GM23338 (cell line): ENCODE measurements at regions not wholly inside any gene's neighbourhood (a gene's known extent, or its start where the extent isn't known, plus 50 kb on each side); places are given as distances from the start of the nearest gene placed in this dataset.

Source experiments
- ATAC-seq: fragments of 200-7000 bp; cut with Tn5 transposase; 3 replicates; pipeline ENCODE4 v1.9.1; 2020
- DNase-seq: peaks from one replicate; pipeline ENCODE4 v3.0.0-alpha.2; 2015; ENCODE audit warnings: low spot score
- H2AFZ ChIP-seq: fragments of 200-600 bp; sonication (generic); 2 replicates; pipeline ENCODE4 v1.8.0; 2016; ENCODE audit warnings: antibody characterized with exemption, mild to moderate bottlenecking, moderate library complexity
- H3F3A ChIP-seq: fragments of 200-600 bp; sonication (generic); replicated peaks from 2 replicates; pipeline ENCODE4 v1.8.0; 2017; ENCODE audit warnings: antibody characterized with exemption, mixed run types, low read depth
- H3K27ac ChIP-seq: fragments of 200-600 bp; sonication (generic); 2 replicates; pipeline ENCODE4 v1.6.1; 2016; ENCODE audit warnings: low read depth
- H3K27me3 ChIP-seq: fragments of 200-600 bp; sonication (generic); 2 replicates; pipeline ENCODE4 v1.8.0; 2016; ENCODE audit warnings: mild to moderate bottlenecking, mixed run types, moderate library complexity; ENCODE audit not compliant: insufficient read depth
- H3K36me3 ChIP-seq: fragments of 200-600 bp; sonication (generic); 2 replicates; pipeline ENCODE4 v1.8.0; 2016; ENCODE audit warnings: mild to moderate bottlenecking; ENCODE audit not compliant: insufficient read depth
- H3K4me1 ChIP-seq: fragments of 200-600 bp; sonication (generic); 2 replicates; pipeline ENCODE4 v1.8.0; 2016; ENCODE audit warnings: mild to moderate bottlenecking, moderate library complexity; ENCODE audit not compliant: insufficient read depth
- H3K4me2 ChIP-seq: fragments of 200-600 bp; sonication (generic); 2 replicates; pipeline ENCODE4 v1.7.1; 2017; ENCODE audit warnings: mixed run types
- H3K4me3 ChIP-seq: fragments of 200-600 bp; sonication (generic); 2 replicates; pipeline ENCODE4 v1.6.1; 2016; ENCODE audit warnings: mixed run types
- H3K79me2 ChIP-seq: fragments of 200-600 bp; sonication (generic); replicated peaks from 2 replicates; pipeline ENCODE4 v1.8.0; 2017; ENCODE audit warnings: mild to moderate bottlenecking; ENCODE audit not compliant: insufficient read depth
- H3K9me2 ChIP-seq: fragments of 200-600 bp; sonication (generic); 2 replicates; pipeline ENCODE4 v1.8.0; 2017; ENCODE audit not compliant: insufficient read depth
- H4K20me1 ChIP-seq: fragments of 200-600 bp; sonication (generic); replicated peaks from 2 replicates; pipeline ENCODE4 v1.8.0; 2017; ENCODE audit warnings: mild to moderate bottlenecking; ENCODE audit not compliant: insufficient read depth
- H3K27ac Mint-ChIP-seq: 2 replicates; pipeline ENCODE4 v1.8.0; 2020; ENCODE audit warnings: inconsistent platforms, mild to moderate bottlenecking, moderate library complexity, mixed read lengths
- H3K27me3 Mint-ChIP-seq: 3 replicates; pipeline ENCODE4 v1.8.0; 2022; ENCODE audit warnings: low read depth, mild to moderate bottlenecking, moderate library complexity, mixed read lengths, inconsistent platforms; ENCODE audit not compliant: insufficient read depth, poor library complexity
- H3K36me3 Mint-ChIP-seq: 3 replicates; pipeline ENCODE4 v1.8.0; 2021; ENCODE audit warnings: low read depth, mild to moderate bottlenecking, inconsistent platforms, moderate library complexity, mixed read lengths
- H3K4me1 Mint-ChIP-seq: 3 replicates; pipeline ENCODE4 v1.8.0; 2020; ENCODE audit warnings: mild to moderate bottlenecking, inconsistent platforms, mixed read lengths
- H3K4me3 Mint-ChIP-seq: 3 replicates; pipeline ENCODE4 v1.8.0; 2021; ENCODE audit warnings: moderate library complexity, mild to moderate bottlenecking, inconsistent platforms, mixed read lengths
- H3K9me3 Mint-ChIP-seq: 3 replicates; pipeline ENCODE4 v1.8.0; 2020; ENCODE audit warnings: moderate library complexity, mild to moderate bottlenecking, inconsistent platforms, mixed read lengths
- CREB1 ChIP-seq: fragments of 250-450 bp; sonication (Bioruptor Pico); IDR thresholded peaks from 2 replicates; pipeline ENCODE4 v1.5.0; 2020; ENCODE audit warnings: low read depth, mild to moderate bottlenecking, moderate library complexity
- CTCF ChIP-seq, 2 experiments: fragments of 200-600 bp in 1 of 2; sonication (generic) in 1 of 2; conservative IDR thresholded peaks; 2 replicates each; pipeline versions ENCODE4 v1.5.1 to v1.6.1; 2016 to 2017; ENCODE audit warnings: antibody characterized with exemption in 2 of 2, low read depth in 2 of 2, mild to moderate bottlenecking in 2 of 2, moderate library complexity in 1 of 2
- ETS1 ChIP-seq: IDR thresholded peaks from 2 replicates; pipeline ENCODE4 v1.6.1; 2016; ENCODE audit warnings: antibody characterized with exemption
- EZH2 ChIP-seq: fragments of 200-600 bp; sonication (generic); IDR thresholded peaks from one replicate; pipeline ENCODE4 v1.8.0; 2017; ENCODE audit warnings: antibody characterized with exemption, mild to moderate bottlenecking, low read depth; ENCODE audit not compliant: unreplicated experiment
- EZH2phosphoT487 ChIP-seq: fragments of 200-600 bp; sonication (generic); IDR thresholded peaks from one replicate; pipeline ENCODE4 v1.8.1; 2018; ENCODE audit warnings: antibody characterized with exemption; ENCODE audit not compliant: unreplicated experiment
- JUNB ChIP-seq: IDR thresholded peaks from one replicate; pipeline ENCODE4 v1.6.1; 2016; ENCODE audit warnings: antibody characterized with exemption; ENCODE audit not compliant: unreplicated experiment
- NANOG ChIP-seq: IDR thresholded peaks from 2 replicates; pipeline ENCODE4 v1.6.1; 2016; ENCODE audit warnings: antibody characterized with exemption, borderline replicate concordance
- POLR2AphosphoS5 ChIP-seq: IDR thresholded peaks from 2 replicates; pipeline ENCODE4 v1.6.1; 2016; ENCODE audit warnings: antibody characterized with exemption, low read depth
- REST ChIP-seq: IDR thresholded peaks from one replicate; pipeline ENCODE4 v1.6.1; 2018; ENCODE audit warnings: antibody characterized with exemption; ENCODE audit not compliant: unreplicated experiment
- STAT1 ChIP-seq: IDR thresholded peaks from one replicate; pipeline ENCODE4 v1.6.1; 2016; ENCODE audit warnings: antibody characterized with exemption; ENCODE audit not compliant: unreplicated experiment
- ZNF114 ChIP-seq: fragments of 250-450 bp; sonication (Bioruptor Pico); IDR thresholded peaks from 2 replicates; pipeline ENCODE4 v1.5.0; 2020; ENCODE audit warnings: mild to moderate bottlenecking, moderate library complexity
- ZNF331 ChIP-seq: fragments of 250-450 bp; sonication (Bioruptor Pico); IDR thresholded peaks from 2 replicates; pipeline ENCODE4 v1.5.0; 2020; ENCODE audit warnings: low read depth, mild to moderate bottlenecking, moderate library complexity
- ZNF462 ChIP-seq: fragments of 250-450 bp; sonication (Bioruptor Pico); IDR thresholded peaks from 2 replicates; pipeline ENCODE4 v1.5.0; 2020; ENCODE audit warnings: mild to moderate bottlenecking, moderate library complexity

- Histone ChIP-seq H3F3A (no peaks in the 10 kb centered on the region), H3K36me3 (no peaks in the 10 kb centered on the region), H3K4me3 (no peak overlapping the region), H3K9me2 (no peaks in the 10 kb centered on the region), H3K27ac (no peak overlapping the region), H3K27me3 (no peaks in the 10 kb centered on the region), H3K4me1 (no peaks in the 10 kb centered on the region), H2AFZ (no peak overlapping the region), H3K79me2 (no peaks in the 10 kb centered on the region), H4K20me1 (no peaks in the 10 kb centered on the region), H3K4me2 (no peak overlapping the region)
- no peak for DNase-seq
- no peak overlapping the region for H3K27ac Mint-ChIP-seq
- no peaks in the 10 kb centered on the region for H3K36me3 Mint-ChIP-seq
- TF ChIP-seq ZNF114 (CRISPR knock-in tag) (no peak), POLR2AphosphoS5 (no peak), ZNF462 (CRISPR knock-in tag) (no peak), STAT1 (no peak), NANOG (no peak), CREB1 (no peak), EZH2phosphoT487 (no peak), ETS1 (no peak), CTCF (conservative IDR thresholded peaks at IDR 0.05; ENCODE audit: low read depth in 2 of 2) (no peak), JUNB (no peak), EZH2 (no peak), ZNF331 (CRISPR knock-in tag) (no peak), REST (no peak)
- no peaks in the 10 kb centered on the region for H3K9me3 Mint-ChIP-seq
- H3K4me1 Mint-ChIP-seq, result peaks cover 7% of the 10 kb centered on the region; the same call in 2 of the 3 replicates
- no peak overlapping the region for H3K4me3 Mint-ChIP-seq
- H3K27me3 Mint-ChIP-seq, result peaks cover 2% of the 10 kb centered on the region
- no peak for ATAC-seq
Measured at GRCh38 chr11:23604966-23605365, 744.7 kb upstream of the CCDC179 start.
